Suppressor macrophage treated with lipopolysaccharide for 1 hour (primary cell): ENCODE measurements at regions not wholly inside any gene's neighbourhood (a gene's known extent, or its start where the extent isn't known, plus 50 kb on each side); places are given as distances from the start of the nearest gene placed in this dataset.

Experiments
- DNase-seq, 3 donors: peaks; one replicate each; pipeline ENCODE4 v3.0.0-alpha.2; 2020 to 2022

DNA sequence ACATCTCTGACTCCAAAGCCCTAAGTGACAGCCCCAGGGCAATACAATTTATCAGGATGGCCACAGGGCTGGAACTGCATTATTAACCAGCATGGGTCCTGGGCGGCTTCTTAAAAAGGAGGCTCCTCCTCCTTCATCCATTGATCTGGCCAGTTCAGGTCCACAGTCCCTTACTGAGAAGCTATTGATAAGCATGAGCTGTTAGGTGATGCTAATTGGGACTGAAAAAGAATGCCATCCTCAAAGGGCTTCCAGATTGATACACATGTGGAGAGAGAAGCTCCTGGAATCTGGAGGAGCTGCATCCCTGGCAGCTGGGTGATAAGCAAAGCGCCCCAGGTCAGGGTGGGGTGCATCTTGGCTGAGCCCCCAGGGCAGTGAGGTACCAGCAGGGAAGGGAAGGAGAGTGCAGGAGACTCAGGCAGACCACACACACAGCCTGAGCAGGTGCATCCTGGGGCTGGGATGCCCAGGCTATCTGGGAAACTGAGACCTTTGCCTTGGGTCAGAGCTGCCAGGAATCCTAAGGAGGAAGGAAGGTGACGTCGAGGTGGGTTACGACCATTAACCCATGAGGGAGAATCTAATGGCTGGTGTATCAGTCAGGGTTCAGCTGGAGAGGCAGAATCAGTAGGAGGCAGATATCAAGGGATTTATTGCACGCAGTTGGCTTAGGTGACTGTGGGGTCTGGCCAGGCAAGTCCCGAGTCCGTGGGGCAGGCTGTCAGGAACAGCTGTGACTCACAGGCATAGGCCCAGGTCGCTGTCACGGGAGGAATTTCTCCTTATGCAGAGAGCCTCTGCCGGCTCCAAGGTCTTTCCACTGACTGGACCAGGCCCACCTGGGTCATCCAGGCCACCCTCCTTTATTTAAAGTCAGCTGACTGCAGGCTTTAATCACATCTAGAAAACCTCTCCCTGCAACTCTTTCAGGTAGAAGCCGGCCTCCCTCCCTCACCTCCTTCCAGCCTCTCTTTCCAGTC lies 261.2 kb downstream of the BMP7 start:
- no peak for DNase-seq

GRCh38 chr20:57006411-57007170 lies 259.9 kb downstream of the BMP7 start:
- DNase-seq: no peak

GRCh38 chr20:57007171-57007540 lies 259.3 kb downstream of the BMP7 start:
- no peak for DNase-seq

DNA sequence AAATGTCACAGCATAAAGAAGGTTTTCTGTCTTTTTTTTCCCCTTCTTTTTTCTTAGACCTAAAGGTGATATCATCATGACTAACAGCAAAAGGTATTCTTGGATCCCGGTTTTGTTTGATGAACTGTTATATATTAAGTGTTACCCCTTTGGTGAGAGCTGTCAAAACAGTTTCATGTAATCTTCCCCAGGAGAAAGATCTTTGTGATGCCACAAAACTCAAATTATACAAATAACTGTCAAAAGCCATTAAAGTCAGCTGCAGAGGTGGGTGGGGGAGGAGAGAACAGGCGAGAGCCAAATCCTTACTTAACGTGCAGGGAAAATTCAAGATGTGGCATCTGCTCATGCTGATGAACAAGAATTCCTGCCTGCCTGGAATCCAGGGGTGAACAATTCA lies 258.2 kb downstream of the BMP7 start:
- no peak for DNase-seq

- DNase-seq: no peak
Measured at GRCh38 chr20:57009355-57009754, 257.1 kb downstream of the BMP7 start.

DNA sequence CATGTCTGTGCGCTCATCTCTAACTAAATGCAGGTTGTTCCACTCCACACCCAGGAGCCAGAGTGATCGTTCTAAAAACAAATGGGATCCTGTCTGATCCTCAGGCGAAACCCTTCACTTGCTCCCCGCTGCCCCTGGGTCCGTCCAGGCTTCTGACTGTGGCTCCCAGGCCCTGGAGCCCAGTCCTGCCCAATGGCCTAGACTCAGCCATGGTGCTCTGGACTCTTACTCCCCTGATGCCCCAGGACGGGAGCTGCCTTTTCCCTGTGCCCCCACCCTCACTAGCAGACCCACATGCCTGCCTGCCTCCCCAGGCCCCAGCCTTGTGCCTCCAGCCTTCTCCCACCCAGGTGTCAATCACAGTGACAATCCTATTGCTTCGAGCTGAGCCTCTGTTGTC lies 256.7 kb downstream of the BMP7 start:
- no peak for DNase-seq

- no peak for DNase-seq
Measured at GRCh38 chr20:57012691-57013090, 253.8 kb downstream of the BMP7 start.

DNA sequence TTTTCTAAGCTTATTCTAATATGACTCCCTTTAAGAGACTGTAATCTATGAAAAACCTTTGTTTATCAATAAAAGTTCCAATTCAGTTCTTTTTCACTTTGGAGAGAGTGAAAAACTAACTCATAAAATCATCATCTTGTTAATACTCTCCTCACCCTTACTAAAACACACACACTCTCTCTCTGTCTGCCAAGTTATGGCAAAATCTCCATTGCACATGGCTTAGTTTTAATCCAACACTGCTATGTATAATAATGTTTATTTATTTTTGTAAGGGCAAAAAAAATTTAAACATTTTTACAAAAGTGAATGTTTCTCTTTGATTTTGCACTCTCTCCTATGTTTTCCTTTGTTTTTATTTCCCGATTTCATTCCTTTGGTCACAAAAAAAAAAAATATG lies 253.2 kb downstream of the BMP7 start:
- no peak for DNase-seq

GRCh38 chr20:57013741-57014140 lies 252.7 kb downstream of the BMP7 start:
- no peak for DNase-seq

DNA sequence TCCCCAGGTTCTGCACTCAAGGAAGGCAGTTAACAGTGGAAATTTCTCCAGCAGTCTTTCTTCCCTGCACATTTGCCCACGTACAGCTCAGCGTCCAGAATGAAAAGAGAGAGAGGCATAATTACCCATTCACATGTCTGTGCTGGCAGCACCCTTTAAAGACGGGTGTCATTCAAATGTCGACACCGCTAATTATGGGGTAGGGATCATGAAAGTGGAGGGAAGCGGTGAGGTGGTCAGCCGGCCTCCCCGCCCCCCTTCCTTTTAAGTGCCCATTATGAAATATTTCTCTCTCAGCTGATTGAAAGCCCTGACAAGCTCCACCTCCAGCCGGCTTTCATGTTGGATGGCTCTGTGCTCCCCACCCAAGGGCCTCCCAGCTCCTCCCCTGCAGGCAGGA lies 246.1 kb downstream of the BMP7 start:
- no peak for DNase-seq

GRCh38 chr20:57022306-57022705 lies 244.1 kb downstream of the BMP7 start:
- no peak for DNase-seq

- DNase-seq: no peak
Measured at GRCh38 chr20:57023007-57023406, 243.4 kb downstream of the BMP7 start.

- no peak for DNase-seq
Measured at GRCh38 chr20:57023997-57024396, 242.4 kb downstream of the BMP7 start.

DNA sequence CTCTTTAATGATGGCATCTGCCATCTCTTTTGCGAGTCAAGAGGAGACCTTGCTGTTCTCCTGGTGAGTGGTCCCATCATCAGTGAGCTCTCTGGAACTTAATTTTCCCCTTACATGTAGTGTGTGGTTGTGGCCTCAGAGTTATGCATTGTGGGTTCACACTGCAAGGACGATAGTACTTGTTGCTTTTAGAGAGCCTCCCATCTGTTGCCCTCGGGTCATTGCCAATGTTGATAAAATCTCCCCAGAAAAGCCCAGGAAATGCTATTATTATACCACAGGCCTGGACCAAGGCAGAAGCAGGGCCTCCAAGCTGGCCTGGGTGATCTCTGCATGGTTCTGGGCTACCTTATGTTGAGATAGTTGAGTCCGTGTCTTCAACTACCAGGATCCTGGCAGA lies 241.6 kb downstream of the BMP7 start:
- DNase-seq: no peak

- no peak for DNase-seq
Measured at GRCh38 chr20:57025261-57025660, 241.2 kb downstream of the BMP7 start.

DNA sequence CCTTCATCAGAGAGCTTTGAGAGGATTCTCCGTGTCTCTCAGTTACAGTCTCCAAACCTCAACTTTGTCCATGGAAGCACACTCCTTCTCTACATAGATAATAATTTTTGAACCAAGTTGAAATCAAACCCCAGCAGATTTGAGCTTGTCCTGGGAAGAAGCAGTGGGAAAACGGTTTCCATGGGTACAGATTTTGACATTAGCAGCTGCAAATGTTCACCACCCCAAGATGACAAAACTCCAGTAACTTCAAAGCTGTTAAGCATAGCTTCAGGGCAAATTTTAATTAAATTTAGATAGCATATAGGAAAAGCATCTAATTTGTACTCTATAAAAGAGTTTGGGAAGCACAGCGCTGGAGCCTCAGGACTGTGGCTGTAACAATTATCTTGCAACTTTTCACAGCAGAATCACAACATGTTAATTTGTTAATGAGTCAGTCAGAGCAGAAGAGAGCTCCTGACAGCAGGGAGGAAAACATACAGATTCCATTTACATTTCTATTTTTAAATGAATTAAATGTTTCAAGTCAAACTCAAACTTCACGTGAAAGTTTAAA lies 240.7 kb downstream of the BMP7 start:
- no peak for DNase-seq

GRCh38 chr20:57027777-57028176 lies 238.7 kb downstream of the BMP7 start:
- no peak for DNase-seq

GRCh38 chr20:57030611-57031600 lies 235.5 kb downstream of the BMP7 start:
- DNase-seq: no peak

DNA sequence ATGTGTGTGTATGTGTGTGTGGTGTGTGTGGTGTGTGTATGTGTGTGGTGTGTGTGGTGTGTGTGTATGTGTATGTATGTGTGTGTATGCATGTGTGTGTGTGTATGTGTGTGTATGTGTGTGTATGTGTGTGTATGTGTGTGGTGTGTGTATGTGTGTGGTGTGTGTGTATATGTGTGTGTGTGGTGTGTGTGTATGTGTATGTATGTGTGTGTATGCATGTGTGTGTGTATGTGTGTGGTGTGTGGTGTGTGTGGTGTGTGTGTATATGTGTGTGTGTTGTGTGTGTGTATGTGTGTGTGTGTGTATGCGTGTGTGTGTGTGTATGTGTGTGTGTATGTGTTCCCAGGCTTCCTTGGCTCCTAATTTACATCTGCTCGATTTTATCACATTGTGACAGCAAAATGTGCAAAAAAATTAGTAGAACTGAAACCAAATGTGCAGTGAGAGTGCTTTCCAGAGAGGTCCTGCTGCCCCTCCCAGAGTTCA lies 234.5 kb downstream of the BMP7 start:
- no peak for DNase-seq

DNA sequence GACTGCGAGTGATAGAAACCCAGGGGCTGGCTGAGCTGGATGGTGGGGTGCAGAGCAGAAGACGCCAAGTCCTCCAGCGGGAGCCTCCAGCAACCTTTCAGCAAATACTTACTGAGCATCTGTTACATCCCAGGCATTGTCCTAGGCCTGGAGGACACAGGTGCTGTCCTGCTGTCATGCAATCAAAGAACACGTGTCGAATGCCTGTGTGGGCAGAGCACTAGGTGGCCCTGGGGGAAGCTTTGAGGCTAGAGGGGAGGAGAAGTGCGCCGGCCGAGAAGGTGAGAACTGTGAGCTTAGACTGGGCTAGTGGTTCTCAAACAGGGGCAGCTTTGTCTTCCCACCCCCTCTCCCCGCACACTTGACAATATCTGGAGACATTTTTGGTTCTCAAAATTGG lies 233.6 kb downstream of the BMP7 start:
- no peak for DNase-seq

DNA sequence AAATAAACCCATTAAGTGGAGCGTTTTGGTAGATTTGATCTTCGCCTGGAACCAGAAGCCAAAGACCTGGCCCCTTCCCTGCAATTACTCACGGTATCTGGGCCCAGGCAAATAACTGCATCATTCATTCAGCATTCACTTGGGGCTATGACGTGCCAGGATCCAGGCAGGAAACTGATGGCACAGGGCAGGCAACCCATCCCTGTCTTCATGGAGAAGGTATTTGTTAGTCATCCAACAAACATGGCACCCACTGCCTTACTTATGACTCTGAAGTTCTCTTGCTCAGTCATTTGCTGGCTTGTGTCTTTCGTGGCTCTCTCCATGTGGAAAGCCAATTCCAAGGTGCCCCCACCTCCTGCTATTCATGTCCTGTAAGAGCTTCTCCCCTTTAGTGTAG lies 232.4 kb downstream of the BMP7 start:
- DNase-seq: no peak

GRCh38 chr20:57037689-57038088 lies 228.8 kb downstream of the BMP7 start:
- DNase-seq: no peak
